ENCODE measurements at regions not wholly inside any gene's neighbourhood (a gene's known extent, or its start where the extent isn't known, plus 50 kb on each side); places are given as distances from the start of the nearest gene placed in this dataset.
A peak's percentile ranks its signal among the peaks of the same experiment; 100 is the strongest.

DNA sequence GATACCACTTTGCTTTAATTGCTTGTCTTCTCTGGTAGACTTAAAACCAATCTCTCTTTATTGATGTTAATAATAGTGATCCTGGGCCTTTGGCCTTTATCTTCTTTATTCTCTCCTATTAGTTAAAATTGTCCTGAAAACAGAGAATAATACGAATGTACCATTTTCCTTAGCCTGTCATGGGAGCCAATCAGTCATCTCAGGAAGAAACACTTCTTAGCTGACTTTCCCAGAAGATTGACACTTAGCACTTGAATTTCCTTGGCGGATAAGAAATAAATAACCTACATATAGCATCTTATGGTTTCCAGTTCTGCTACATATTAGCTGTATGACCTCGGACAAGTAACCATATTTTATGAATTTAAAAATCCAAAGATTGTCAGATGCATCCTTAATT, 338.4 kb upstream of the SLC14A2 start:
- no peaks in the 10 kb centered on the region for H3K27me3 Mint-ChIP-seq (ENCODE audit: low read depth)
- no peaks in the 10 kb centered on the region for H3K4me1 Mint-ChIP-seq (ENCODE audit: low read depth)
- H3K4me3 Mint-ChIP-seq (ENCODE audit: unreplicated experiment): no peak overlapping the region
- no peak for DNase-seq (ENCODE audit: low spot score)
- H3K36me3 Mint-ChIP-seq (ENCODE audit: low read depth): peaks cover 1% of the 10 kb centered on the region
- TF ChIP-seq, protein P1, sequence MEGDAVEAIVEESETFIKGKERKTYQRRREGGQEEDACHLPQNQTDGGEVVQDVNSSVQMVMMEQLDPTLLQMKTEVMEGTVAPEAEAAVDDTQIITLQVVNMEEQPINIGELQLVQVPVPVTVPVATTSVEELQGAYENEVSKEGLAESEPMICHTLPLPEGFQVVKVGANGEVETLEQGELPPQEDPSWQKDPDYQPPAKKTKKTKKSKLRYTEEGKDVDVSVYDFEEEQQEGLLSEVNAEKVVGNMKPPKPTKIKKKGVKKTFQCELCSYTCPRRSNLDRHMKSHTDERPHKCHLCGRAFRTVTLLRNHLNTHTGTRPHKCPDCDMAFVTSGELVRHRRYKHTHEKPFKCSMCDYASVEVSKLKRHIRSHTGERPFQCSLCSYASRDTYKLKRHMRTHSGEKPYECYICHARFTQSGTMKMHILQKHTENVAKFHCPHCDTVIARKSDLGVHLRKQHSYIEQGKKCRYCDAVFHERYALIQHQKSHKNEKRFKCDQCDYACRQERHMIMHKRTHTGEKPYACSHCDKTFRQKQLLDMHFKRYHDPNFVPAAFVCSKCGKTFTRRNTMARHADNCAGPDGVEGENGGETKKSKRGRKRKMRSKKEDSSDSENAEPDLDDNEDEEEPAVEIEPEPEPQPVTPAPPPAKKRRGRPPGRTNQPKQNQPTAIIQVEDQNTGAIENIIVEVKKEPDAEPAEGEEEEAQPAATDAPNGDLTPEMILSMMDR (IDR thresholded peaks at IDR 0.05): no peak
- H3K27ac Mint-ChIP-seq (ENCODE audit: unreplicated experiment): no peak overlapping the region
- H3K9me3 Mint-ChIP-seq (ENCODE audit: low read depth): peaks cover 15% of the 10 kb centered on the region

DNA sequence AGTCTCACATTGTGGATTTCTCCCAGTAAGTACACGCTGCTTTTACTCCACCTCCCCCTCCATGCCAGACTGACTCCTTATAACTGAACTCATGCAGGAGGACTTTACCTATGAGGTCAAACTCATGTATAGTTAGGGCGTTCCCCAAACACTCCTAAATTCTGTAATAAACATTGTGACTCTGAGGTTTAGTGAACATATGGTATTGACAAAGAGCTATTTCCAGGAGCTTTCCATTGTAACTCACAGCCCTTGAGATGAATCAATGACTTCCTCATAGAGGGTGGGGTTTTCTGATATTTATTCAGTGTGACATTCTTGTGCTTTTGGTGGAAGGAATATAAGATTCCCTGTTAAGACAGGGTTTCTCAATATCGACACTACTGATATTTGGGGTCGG, 337.4 kb upstream of the SLC14A2 start:
- Mint-ChIP-seq H3K36me3 (ENCODE audit: low read depth) (no peaks in the 10 kb centered on the region), H3K27me3 (ENCODE audit: low read depth) (no peaks in the 10 kb centered on the region), H3K4me3 (ENCODE audit: unreplicated experiment) (no peak overlapping the region)

DNA sequence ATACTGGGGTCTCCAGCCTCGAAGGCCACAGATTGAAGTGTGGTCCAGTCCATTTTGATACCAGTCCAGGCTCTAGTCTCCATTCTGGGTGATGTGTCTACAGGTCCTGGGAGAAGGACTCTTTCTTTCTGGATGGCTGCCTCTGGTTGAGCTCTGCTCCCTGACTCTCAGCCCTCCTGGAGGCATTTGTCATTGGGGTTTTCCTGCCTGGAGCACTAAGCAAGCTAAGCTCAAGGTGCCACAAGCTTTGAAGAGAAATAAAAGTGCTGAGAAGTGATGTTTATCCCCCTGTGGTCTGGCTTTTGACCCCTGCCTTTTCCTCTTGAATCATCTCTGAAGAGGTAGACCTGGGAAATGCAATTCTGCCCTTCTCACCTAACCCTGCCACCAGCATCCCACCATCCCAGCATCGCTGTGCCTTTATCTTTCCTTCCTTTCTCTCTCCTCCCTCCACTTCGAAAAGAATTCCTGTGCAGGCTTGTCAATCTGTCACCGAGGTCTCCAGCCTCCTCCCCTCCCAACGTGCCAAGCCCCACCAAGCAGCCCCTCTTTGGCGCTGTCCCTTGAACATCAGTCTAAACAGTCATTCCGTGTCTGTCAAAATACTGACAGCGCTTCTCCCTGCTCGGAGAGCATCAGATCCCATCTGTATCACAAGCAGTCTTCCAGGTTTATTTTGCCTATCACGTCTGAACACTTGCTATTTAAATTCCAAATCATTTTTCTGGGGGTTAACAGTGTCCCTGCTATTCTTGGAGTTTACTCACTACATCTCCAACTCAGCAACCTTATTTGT, 334.6 kb upstream of the SLC14A2 start:
- Mint-ChIP-seq H3K27me3 (ENCODE audit: low read depth) (no peaks in the 10 kb centered on the region), H3K4me3 (ENCODE audit: unreplicated experiment) (no peak overlapping the region), H3K9me3 (ENCODE audit: low read depth) (no peaks in the 10 kb centered on the region), H3K27ac (ENCODE audit: unreplicated experiment) (no peak overlapping the region), H3K36me3 (ENCODE audit: low read depth) (no peaks in the 10 kb centered on the region), H3K4me1 (ENCODE audit: low read depth) (no peaks in the 10 kb centered on the region)
- no peak for DNase-seq (ENCODE audit: low spot score)
- TF ChIP-seq, protein P1 (IDR thresholded peaks at IDR 0.05): no peak

More for the DNA sequence above, 337.4 kb upstream of the SLC14A2 start:
- Mint-ChIP-seq H3K9me3 (ENCODE audit: low read depth) (peaks cover 11% of the 10 kb centered on the region), H3K4me1 (ENCODE audit: low read depth) (no peaks in the 10 kb centered on the region), H3K27ac (ENCODE audit: unreplicated experiment) (peak overlapping the region; percentile 11)
- TF ChIP-seq, protein P1 (IDR thresholded peaks at IDR 0.05): no peak
- no peak for DNase-seq (ENCODE audit: low spot score)

DNA sequence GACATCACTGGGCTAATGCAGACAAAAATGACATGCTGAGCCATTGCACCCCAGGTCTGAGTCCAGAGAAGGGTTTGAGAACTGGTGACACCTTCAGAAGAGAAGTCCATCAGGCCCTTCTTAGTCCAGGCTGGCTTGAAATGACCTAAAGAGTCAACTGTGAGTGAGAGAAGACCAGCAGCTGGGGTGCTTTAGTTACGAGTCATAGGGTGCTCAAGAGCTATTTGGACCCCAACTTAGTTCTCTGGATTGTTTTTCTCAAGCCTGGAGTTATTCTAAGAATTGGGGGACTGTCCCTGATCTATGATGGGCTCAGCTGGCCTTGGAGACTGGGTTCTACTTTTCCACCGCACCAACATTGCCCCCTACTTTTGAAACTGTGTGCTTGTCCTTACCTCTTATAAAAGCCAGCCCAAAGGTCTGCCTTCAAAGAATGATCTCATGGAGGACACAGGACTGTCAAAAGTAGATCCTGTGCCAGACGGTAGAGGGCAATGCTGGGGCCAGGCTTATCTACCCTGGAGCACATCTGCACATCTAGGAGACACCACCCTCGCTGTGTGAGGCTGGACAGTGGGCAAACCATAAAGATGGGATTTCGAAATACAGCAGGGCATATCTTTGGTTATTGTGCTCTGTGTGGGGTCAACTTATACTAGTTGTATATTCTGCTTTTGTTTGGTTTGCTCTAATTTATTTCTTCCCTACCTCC, 333.0 kb upstream of the SLC14A2 start:
- Mint-ChIP-seq H3K4me3 (ENCODE audit: unreplicated experiment) (no peak overlapping the region), H3K36me3 (ENCODE audit: low read depth) (no peaks in the 10 kb centered on the region), H3K27ac (ENCODE audit: unreplicated experiment) (no peak overlapping the region), H3K4me1 (ENCODE audit: low read depth) (no peaks in the 10 kb centered on the region), H3K9me3 (ENCODE audit: low read depth) (no peaks in the 10 kb centered on the region), H3K27me3 (ENCODE audit: low read depth) (no peaks in the 10 kb centered on the region)
- no peak for DNase-seq (ENCODE audit: low spot score)
- TF ChIP-seq, protein P1 (IDR thresholded peaks at IDR 0.05): no peak

DNA sequence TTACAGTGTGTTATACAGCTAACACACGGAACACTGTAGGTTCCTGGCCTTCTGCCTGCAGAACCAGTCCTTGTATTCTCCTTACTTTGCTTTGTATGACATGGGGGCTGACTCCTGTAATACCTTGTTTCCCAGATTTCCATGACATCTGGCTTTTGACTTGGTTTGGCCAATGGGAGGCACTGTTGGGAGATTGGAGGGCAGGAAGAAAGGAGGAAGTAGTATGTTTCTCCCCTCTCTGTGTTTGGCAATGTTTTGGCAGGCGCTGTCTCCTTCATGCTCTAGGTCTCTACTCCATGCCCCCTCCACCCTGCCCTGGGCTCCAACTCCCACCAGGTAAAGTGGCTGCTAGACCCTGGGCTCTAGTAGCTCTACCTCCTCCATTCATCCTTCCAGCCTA, 331.1 kb upstream of the SLC14A2 start:
- Mint-ChIP-seq H3K9me3 (ENCODE audit: low read depth) (no peaks in the 10 kb centered on the region), H3K4me1 (ENCODE audit: low read depth) (no peaks in the 10 kb centered on the region), H3K36me3 (ENCODE audit: low read depth) (no peaks in the 10 kb centered on the region), H3K27me3 (ENCODE audit: low read depth) (no peaks in the 10 kb centered on the region), H3K27ac (ENCODE audit: unreplicated experiment) (no peak overlapping the region), H3K4me3 (ENCODE audit: unreplicated experiment) (no peak overlapping the region)
- TF ChIP-seq, protein P1 (IDR thresholded peaks at IDR 0.05): no peak
- no peak for DNase-seq (ENCODE audit: low spot score)
